ENCODE measurements at regions not wholly inside any gene's neighbourhood (a gene's known extent, or its start where the extent isn't known, plus 50 kb on each side); places are given as distances from the start of the nearest gene placed in this dataset.

DNA sequence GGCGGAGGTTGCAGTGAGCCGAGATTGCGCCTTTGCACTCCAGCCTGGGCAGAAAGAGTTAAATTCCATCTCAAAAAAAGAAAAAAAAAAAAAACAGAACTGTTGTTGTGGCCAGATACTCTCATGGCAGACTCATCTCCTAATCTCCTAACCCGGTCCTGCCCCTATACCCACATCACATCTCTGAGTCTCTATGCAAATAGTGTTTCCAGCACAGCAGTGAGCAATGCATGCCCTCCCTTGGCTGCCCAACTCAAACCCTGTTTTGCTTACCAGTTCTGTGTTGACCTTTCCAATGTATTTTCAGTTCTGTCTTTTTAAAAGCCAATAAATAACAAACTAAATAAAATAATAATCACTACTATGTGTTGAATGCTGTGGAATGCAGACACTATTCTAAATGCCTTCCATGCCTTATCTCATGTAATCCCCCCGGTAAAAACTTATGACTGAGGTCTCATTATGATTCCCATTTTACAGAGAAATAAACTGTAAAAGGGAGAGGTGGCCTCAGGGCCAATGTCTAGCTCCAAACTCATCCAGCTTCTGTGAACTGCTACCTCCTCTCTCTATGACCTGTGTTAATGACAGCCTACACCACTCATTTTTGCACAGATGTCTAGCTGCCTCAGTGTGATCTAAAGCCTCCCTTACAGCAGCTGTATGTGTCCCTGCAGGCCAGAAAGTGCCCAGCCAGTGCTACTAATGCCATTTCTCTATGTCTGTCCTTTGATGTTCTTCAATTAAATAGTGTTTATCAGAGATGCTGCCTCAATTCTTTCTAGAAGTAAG lies 289.8 kb downstream of the HS3ST3B1 start:
- H3K36me3 ChIP-seq (ENCODE audit: control insufficient read depth, insufficient read depth, low read length): no peaks in the 10 kb centered on the region
- no TSS peak for BruUV-seq (replicated peaks)
- no peaks in the 10 kb centered on the region for H3K79me2 ChIP-seq (ENCODE audit: control insufficient read depth, insufficient read depth, low read length)
- no peaks in the 10 kb centered on the region for H3K9me3 ChIP-seq (replicated peaks; ENCODE audit: control insufficient read depth, insufficient read depth, low read depth, low read length)
- no peak overlapping the region for H3K9ac ChIP-seq (ENCODE audit: insufficient read depth in 1 of 2, low read depth in 2 of 2, low read length in 2 of 2)
- DNase-seq (ENCODE audit: extremely low read depth in 1 of 4, low spot score in 3 of 4) (no peak), ATAC-seq (no peak), FAIRE-seq (no peak)
- no peaks in the 10 kb centered on the region for H4K20me1 ChIP-seq (replicated peaks; ENCODE audit: control insufficient read depth, insufficient read depth, low read length)
- POLR2A ChIA-PET: no interaction called here
- 0% methylated on average over 2 of the region's 5 CpGs for WGBS (ENCODE audit: insufficient coverage, low coverage, missing lambda C conversion rate)
- no peak overlapping the region for H3K4me3 ChIP-seq
- CTCF ChIA-PET (ENCODE audit: low intra/inter-chr PET ratio): no interaction called here
- H3K27ac ChIP-seq (ENCODE audit: extremely low read depth, low read depth, low read length): no peak overlapping the region
- H3K4me1 ChIP-seq (replicated peaks in 1 of 2; ENCODE audit: control insufficient read depth in 2 of 2, insufficient read depth in 2 of 2, low read length in 2 of 2): no peaks in the 10 kb centered on the region
- intact Hi-C loops (cut with micrococcal nuclease): no loop called here
- H3K27me3 ChIP-seq (ENCODE audit: control insufficient read depth in 2 of 2, insufficient read depth in 2 of 2, low read length in 2 of 2): no peaks in the 10 kb centered on the region
- in situ Hi-C loops (cut with MboI): no loop called here
- no peak overlapping the region for H2AFZ ChIP-seq (ENCODE audit: low read depth, low read length)
- no peaks in the 10 kb centered on the region for H3K9me1 ChIP-seq (ENCODE audit: control insufficient read depth, insufficient read depth, low read length)
- no peak overlapping the region for H3K4me2 ChIP-seq (ENCODE audit: insufficient read depth, low read length)
- no peak for TF ChIP-seq JUNB (CRISPR knock-in tag; conservative IDR thresholded peaks at IDR 0.05)
- TF ChIP-seq, protein P1, sequence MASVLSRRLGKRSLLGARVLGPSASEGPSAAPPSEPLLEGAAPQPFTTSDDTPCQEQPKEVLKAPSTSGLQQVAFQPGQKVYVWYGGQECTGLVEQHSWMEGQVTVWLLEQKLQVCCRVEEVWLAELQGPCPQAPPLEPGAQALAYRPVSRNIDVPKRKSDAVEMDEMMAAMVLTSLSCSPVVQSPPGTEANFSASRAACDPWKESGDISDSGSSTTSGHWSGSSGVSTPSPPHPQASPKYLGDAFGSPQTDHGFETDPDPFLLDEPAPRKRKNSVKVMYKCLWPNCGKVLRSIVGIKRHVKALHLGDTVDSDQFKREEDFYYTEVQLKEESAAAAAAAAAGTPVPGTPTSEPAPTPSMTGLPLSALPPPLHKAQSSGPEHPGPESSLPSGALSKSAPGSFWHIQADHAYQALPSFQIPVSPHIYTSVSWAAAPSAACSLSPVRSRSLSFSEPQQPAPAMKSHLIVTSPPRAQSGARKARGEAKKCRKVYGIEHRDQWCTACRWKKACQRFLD (CRISPR knock-in tag; IDR thresholded peaks at IDR 0.05): no peak
- TF ChIP-seq PRMT5 (CRISPR knock-in tag; IDR thresholded peaks at IDR 0.05): no peak
- no peak for TF ChIP-seq KDM4B (IDR thresholded peaks at IDR 0.05; ENCODE audit: borderline replicate concordance in 2 of 2, low read depth in 1 of 2)
- no peak for TF ChIP-seq PTTG1 (tag; IDR thresholded peaks at IDR 0.05; ENCODE audit: low read depth)
- TF ChIP-seq ZNF780A (CRISPR knock-in tag; IDR thresholded peaks at IDR 0.05): no peak
- TF ChIP-seq POLR2AphosphoS5 (IDR thresholded peaks at IDR 0.05; ENCODE audit: control insufficient read depth, insufficient read depth, low read depth, low read length): no peak
- TF ChIP-seq, protein P2, sequence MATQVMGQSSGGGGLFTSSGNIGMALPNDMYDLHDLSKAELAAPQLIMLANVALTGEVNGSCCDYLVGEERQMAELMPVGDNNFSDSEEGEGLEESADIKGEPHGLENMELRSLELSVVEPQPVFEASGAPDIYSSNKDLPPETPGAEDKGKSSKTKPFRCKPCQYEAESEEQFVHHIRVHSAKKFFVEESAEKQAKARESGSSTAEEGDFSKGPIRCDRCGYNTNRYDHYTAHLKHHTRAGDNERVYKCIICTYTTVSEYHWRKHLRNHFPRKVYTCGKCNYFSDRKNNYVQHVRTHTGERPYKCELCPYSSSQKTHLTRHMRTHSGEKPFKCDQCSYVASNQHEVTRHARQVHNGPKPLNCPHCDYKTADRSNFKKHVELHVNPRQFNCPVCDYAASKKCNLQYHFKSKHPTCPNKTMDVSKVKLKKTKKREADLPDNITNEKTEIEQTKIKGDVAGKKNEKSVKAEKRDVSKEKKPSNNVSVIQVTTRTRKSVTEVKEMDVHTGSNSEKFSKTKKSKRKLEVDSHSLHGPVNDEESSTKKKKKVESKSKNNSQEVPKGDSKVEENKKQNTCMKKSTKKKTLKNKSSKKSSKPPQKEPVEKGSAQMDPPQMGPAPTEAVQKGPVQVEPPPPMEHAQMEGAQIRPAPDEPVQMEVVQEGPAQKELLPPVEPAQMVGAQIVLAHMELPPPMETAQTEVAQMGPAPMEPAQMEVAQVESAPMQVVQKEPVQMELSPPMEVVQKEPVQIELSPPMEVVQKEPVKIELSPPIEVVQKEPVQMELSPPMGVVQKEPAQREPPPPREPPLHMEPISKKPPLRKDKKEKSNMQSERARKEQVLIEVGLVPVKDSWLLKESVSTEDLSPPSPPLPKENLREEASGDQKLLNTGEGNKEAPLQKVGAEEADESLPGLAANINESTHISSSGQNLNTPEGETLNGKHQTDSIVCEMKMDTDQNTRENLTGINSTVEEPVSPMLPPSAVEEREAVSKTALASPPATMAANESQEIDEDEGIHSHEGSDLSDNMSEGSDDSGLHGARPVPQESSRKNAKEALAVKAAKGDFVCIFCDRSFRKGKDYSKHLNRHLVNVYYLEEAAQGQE (IDR thresholded peaks at IDR 0.05; ENCODE audit: borderline replicate concordance): no peak
- TF ChIP-seq, protein P2 (CRISPR knock-in tag; IDR thresholded peaks at IDR 0.05; ENCODE audit: low read depth): no peak
- TF ChIP-seq ZNF586 (CRISPR knock-in tag; conservative IDR thresholded peaks at IDR 0.05): no peak
- no peak for TF ChIP-seq SAP30 (IDR thresholded peaks at IDR 0.05; ENCODE audit: borderline replicate concordance, insufficient read depth, low read depth, low read length, poor library complexity, severe bottlenecking)
- TF ChIP-seq HEY1 (CRISPR knock-in tag; IDR thresholded peaks at IDR 0.05; ENCODE audit: borderline replicate concordance): no peak
- TF ChIP-seq ZNF79 (CRISPR knock-in tag; IDR thresholded peaks at IDR 0.05; ENCODE audit: low read depth): no peak
